Neural progenitor cell (in vitro differentiated cells): ENCODE measurements at regions not wholly inside any gene's neighbourhood (a gene's known extent, or its start where the extent isn't known, plus 50 kb on each side); places are given as distances from the start of the nearest gene placed in this dataset.
"Not testable (repeated sequence)": the region's sequence is repeated elsewhere in the genome, so short reads cannot be mapped to it uniquely, and the experiment has no call there.

Source experiments
- EZH2phosphoT487 ChIP-seq: fragments of 200-600 bp; sonication (generic); IDR thresholded peaks from 2 replicates; pipeline ENCODE4 v1.6.1; 2017; ENCODE audit warnings: antibody characterized with exemption
- TF ChIP-seq, protein P1 (sequence below): fragments of 200-600 bp; sonication (generic); IDR thresholded peaks from 2 replicates; pipeline ENCODE4 v1.5.1; 2017; ENCODE audit warnings: antibody characterized with exemption, mild to moderate bottlenecking

DNA sequence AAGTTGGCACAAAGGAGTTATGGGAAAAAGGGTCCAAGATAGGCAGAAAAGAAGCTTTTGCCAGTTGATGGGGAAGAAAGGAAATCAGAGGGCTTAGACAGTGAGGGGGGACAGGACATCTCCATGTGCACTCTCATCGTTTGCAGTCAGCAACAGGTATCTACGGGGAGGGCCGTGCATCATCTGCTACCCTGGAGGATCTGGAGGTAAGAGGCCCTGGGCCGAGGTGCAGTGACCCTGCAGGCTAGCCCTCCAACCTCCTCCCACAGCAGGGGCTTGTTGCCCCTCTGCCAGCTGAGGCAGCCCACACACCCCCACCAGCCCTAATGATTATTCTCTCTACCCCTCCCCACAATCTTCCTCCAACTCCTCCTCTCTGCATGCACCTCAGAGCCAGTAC lies 154.8 kb downstream of the GOLGA6L4 start:
- TF ChIP-seq, protein P1, sequence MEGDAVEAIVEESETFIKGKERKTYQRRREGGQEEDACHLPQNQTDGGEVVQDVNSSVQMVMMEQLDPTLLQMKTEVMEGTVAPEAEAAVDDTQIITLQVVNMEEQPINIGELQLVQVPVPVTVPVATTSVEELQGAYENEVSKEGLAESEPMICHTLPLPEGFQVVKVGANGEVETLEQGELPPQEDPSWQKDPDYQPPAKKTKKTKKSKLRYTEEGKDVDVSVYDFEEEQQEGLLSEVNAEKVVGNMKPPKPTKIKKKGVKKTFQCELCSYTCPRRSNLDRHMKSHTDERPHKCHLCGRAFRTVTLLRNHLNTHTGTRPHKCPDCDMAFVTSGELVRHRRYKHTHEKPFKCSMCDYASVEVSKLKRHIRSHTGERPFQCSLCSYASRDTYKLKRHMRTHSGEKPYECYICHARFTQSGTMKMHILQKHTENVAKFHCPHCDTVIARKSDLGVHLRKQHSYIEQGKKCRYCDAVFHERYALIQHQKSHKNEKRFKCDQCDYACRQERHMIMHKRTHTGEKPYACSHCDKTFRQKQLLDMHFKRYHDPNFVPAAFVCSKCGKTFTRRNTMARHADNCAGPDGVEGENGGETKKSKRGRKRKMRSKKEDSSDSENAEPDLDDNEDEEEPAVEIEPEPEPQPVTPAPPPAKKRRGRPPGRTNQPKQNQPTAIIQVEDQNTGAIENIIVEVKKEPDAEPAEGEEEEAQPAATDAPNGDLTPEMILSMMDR, result not testable (repeated sequence)
- not testable (repeated sequence) for TF ChIP-seq EZH2phosphoT487
